ENCODE measurements at regions not wholly inside any gene's neighbourhood (a gene's known extent, or its start where the extent isn't known, plus 50 kb on each side); places are given as distances from the start of the nearest gene placed in this dataset.

- TF ChIP-seq POLR2A (IDR thresholded peaks at IDR 0.05; ENCODE audit: low read depth, low read length) (no peak), POLR2AphosphoS5 (IDR thresholded peaks at IDR 0.05; ENCODE audit: low read depth, low read length) (no peak), TAF1 (IDR thresholded peaks at IDR 0.05; ENCODE audit: low read depth, low read length) (no peak), POU2F2 (IDR thresholded peaks at IDR 0.05; ENCODE audit: low read depth, low read length) (no peak)
Observed at GRCh38 chr5:61280205-61280604, 51.9 kb upstream of the ZSWIM6 start.
